OCI-LY7 (cell line): ENCODE measurements at regions not wholly inside any gene's neighbourhood (a gene's known extent, or its start where the extent isn't known, plus 50 kb on each side); places are given as distances from the start of the nearest gene placed in this dataset.

Experiments
- CTCF ChIP-seq: fragments of 200-600 bp; sonication (generic); conservative IDR thresholded peaks from 2 replicates; pipeline ENCODE4 v1.5.1; 2014; ENCODE audit warnings: mild to moderate bottlenecking, antibody characterized with exemption, low read length, moderate library complexity, mixed read lengths
- EZH2phosphoT487 ChIP-seq: fragments of 200-600 bp; sonication (generic); IDR thresholded peaks from 2 replicates; pipeline ENCODE4 v1.6.1; 2018; ENCODE audit warnings: low read depth, borderline replicate concordance, mild to moderate bottlenecking, mixed run types, antibody characterized with exemption, low read length, moderate library complexity, mixed read lengths

GRCh38 chr10:22476601-22477321 lies 131.5 kb downstream of the SPAG6 start:
- TF ChIP-seq CTCF: no peak
- no peak for TF ChIP-seq EZH2phosphoT487
